H1 (cell line): ENCODE measurements at regions not wholly inside any gene's neighbourhood (a gene's known extent, or its start where the extent isn't known, plus 50 kb on each side); places are given as distances from the start of the nearest gene placed in this dataset.
A peak's percentile ranks its signal among the peaks of the same experiment; 100 is the strongest.

Experiments
- BCL11A ChIP-seq, 2 experiments: IDR thresholded peaks; one replicate each; pipeline ENCODE4 v1.6.1; 2011; ENCODE audit warnings: low read depth in 2 of 2, low read length in 2 of 2, mild to moderate bottlenecking in 2 of 2
- CHD2 ChIP-seq: IDR thresholded peaks from 2 replicates; pipeline ENCODE4 v1.6.1; 2012; ENCODE audit warnings: low read length, improper control_type of control experiment
- CTCF ChIP-seq, 3 experiments: IDR thresholded peaks; 1 replicate in 2 of 3; 2 replicates in 1 of 3; pipeline versions ENCODE4 v1.5.1 to v1.6.1; 2011; ENCODE audit warnings: low read length in 3 of 3, mild to moderate bottlenecking in 3 of 3, inconsistent platforms in 2 of 3, low read depth in 1 of 3, moderate library complexity in 1 of 3; ENCODE audit not compliant: insufficient read depth in 1 of 3; ENCODE audit errors: control extremely low read depth in 1 of 3
- EZH2 ChIP-seq: fragments of 200-600 bp; sonication (generic); IDR thresholded peaks from 2 replicates; pipeline ENCODE4 v1.7.1; 2012; ENCODE audit warnings: low read depth, mild to moderate bottlenecking, moderate library complexity, low read length, inconsistent platforms; ENCODE audit not compliant: severe bottlenecking
- JUND ChIP-seq: IDR thresholded peaks from 2 replicates; pipeline ENCODE4 v1.6.1; 2011; ENCODE audit warnings: mild to moderate bottlenecking, improper control_type of control experiment, low read length
- MAX ChIP-seq: IDR thresholded peaks from 2 replicates; pipeline ENCODE4 v1.6.1; 2012; ENCODE audit warnings: inconsistent platforms
- POLR2A ChIP-seq, 2 experiments: IDR thresholded peaks; 1 replicate in 1 of 2; 2 replicates in 1 of 2; pipeline ENCODE4 v1.6.1; 2011; ENCODE audit warnings: low read depth in 2 of 2, low read length in 2 of 2, mild to moderate bottlenecking in 2 of 2; ENCODE audit errors: control extremely low read depth in 1 of 2
- POLR2AphosphoS5 ChIP-seq: IDR thresholded peaks from 2 replicates; pipeline ENCODE4 v1.6.1; 2011; ENCODE audit warnings: low read depth, low read length
- SIN3A ChIP-seq, 2 experiments: IDR thresholded peaks in 1 of 2; conservative IDR thresholded peaks in 1 of 2; 2 replicates each; pipeline ENCODE4 v1.6.1; 2011 to 2012; ENCODE audit warnings: low read length in 2 of 2, improper control_type of control experiment in 1 of 2, low read depth in 1 of 2, mild to moderate bottlenecking in 1 of 2
- TAF1 ChIP-seq: IDR thresholded peaks from 2 replicates; pipeline ENCODE4 v1.6.1; 2011; ENCODE audit warnings: mild to moderate bottlenecking, low read depth, low read length
- YY1 ChIP-seq: IDR thresholded peaks from 2 replicates; pipeline ENCODE4 v1.6.1; 2011; ENCODE audit warnings: low read depth, mild to moderate bottlenecking, low read length

GRCh38 chrX:110420771-110421499, 62.3 kb downstream of the RTL9 start:
- TF ChIP-seq JUND: no peak
- TF ChIP-seq EZH2: no peak
- peak in 2 of 3 experiments; percentile 11 to 36; a peak in 1 of 4 replicates for TF ChIP-seq CTCF (IDR thresholded peaks at IDR 0.05; ENCODE audit: control extremely low read depth in 1 of 3, insufficient read depth in 1 of 3, low read depth in 1 of 3, low read length in 3 of 3)
- TF ChIP-seq MAX: no peak
- no peak for TF ChIP-seq POLR2AphosphoS5
- no peak for TF ChIP-seq CHD2
- no peak for TF ChIP-seq POLR2A (IDR thresholded peaks at IDR 0.05; ENCODE audit: control extremely low read depth in 1 of 2, low read depth in 2 of 2, low read length in 2 of 2)
- TF ChIP-seq TAF1: no peak
- TF ChIP-seq YY1: no peak
- TF ChIP-seq BCL11A (IDR thresholded peaks at IDR 0.05; ENCODE audit: low read depth in 2 of 2, low read length in 2 of 2): no peak
- no peak for TF ChIP-seq SIN3A (conservative IDR thresholded peaks at IDR 0.05 in 1 of 2, IDR thresholded peaks at IDR 0.05 in 1 of 2; ENCODE audit: low read depth in 1 of 2, low read length in 2 of 2)
